ENCODE measurements at regions not wholly inside any gene's neighbourhood (a gene's known extent, or its start where the extent isn't known, plus 50 kb on each side); places are given as distances from the start of the nearest gene placed in this dataset.

DNA sequence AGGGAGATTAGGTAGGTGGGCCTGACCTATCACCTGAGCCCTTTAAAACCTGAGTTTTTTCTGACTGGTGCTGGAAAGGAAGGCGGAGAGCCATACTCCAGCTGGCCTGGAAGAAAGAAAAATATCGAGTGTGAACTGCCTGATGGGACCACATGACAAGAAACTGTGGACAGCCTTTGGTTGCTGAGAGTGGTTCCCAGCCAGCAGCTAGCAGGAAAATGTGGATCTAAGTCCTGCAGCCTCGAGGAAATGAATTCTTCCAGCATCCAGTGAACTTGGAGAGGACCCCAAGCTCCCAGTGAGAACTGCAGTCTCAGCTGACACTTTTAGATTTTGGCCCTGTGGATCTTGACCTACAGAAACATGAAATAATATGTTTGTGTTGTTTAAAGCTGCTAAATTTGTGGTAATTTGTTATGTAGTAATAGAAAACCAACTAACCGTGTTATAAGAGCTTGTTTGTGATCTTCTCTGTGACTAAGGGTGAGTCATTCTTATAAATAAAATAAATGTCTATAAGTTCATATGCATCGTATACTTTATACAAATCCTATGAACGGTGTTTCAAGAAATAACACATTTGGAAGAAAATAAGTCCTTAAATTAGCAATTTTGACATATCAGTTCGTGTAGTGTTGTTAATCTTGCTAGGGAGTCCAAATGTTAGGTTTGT lies 359.6 kb downstream of the BMP4 start:
- no peaks in the 10 kb centered on the region for H3K9me3 ChIP-seq (ENCODE audit: insufficient read depth, low read length)
- H3K27me3 ChIP-seq (ENCODE audit: low read length), result no peaks in the 10 kb centered on the region
- H3K36me3 ChIP-seq (ENCODE audit: low read length), result no peaks in the 10 kb centered on the region
- no peak overlapping the region for H3K9ac ChIP-seq (ENCODE audit: low read length)
- no peaks in the 10 kb centered on the region for H3F3A ChIP-seq (ENCODE audit: insufficient read depth)
- H3K9me2 ChIP-seq (replicated peaks; ENCODE audit: insufficient read depth, low read length), result no peaks in the 10 kb centered on the region
- no peak overlapping the region for H3K4me2 ChIP-seq (ENCODE audit: low read depth, low read length, poor library complexity, severe bottlenecking)
- no peak overlapping the region for H3K4me3 ChIP-seq (ENCODE audit: insufficient read depth, low read length, poor library complexity, severe bottlenecking)
- TF ChIP-seq CTCF (IDR thresholded peaks at IDR 0.05; ENCODE audit: insufficient read depth, low read length, poor library complexity, severe bottlenecking) (no peak), EZH2phosphoT487 (conservative IDR thresholded peaks at IDR 0.05; ENCODE audit: low read length) (no peak)
- H4K20me1 ChIP-seq (ENCODE audit: low read depth, low read length), result no peaks in the 10 kb centered on the region
- no peak overlapping the region for H2AFZ ChIP-seq (ENCODE audit: low read depth, low read length, severe bottlenecking)
- H3K27ac ChIP-seq (ENCODE audit: low read depth, low read length), result no peak overlapping the region
- H3K79me2 ChIP-seq (ENCODE audit: insufficient read depth, low read length), result no peaks in the 10 kb centered on the region

DNA sequence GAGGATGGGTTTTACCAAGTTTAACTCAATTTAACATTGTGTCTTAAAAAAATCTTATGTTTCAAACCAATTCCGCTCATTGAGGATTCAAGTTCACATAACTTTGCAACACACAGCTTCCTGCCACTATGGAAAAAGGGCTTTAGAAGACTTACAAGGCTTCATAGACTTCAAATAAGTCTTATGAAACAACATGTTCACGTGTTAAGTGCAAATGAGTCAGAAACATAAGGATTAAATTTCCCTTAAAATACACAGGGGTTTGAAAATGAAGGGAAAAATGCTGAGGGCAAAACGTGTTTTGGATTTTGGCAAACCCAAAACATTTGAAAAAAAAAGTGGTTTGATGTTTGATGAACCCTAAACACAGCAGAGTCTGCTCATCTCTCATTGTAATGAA lies 364.8 kb downstream of the BMP4 start:
- TF ChIP-seq CTCF (IDR thresholded peaks at IDR 0.05; ENCODE audit: insufficient read depth, low read length, poor library complexity, severe bottlenecking) (no peak), EZH2phosphoT487 (conservative IDR thresholded peaks at IDR 0.05; ENCODE audit: low read length) (no peak)
- H3K4me3 ChIP-seq (ENCODE audit: insufficient read depth, low read length, poor library complexity, severe bottlenecking), result no peak overlapping the region
- H3K9me2 ChIP-seq (replicated peaks; ENCODE audit: insufficient read depth, low read length), result no peaks in the 10 kb centered on the region
- no peaks in the 10 kb centered on the region for H3F3A ChIP-seq (ENCODE audit: insufficient read depth)
- no peaks in the 10 kb centered on the region for H3K36me3 ChIP-seq (ENCODE audit: low read length)
- H3K27ac ChIP-seq (ENCODE audit: low read depth, low read length), result no peak overlapping the region
- no peak overlapping the region for H3K9ac ChIP-seq (ENCODE audit: low read length)
- H2AFZ ChIP-seq (ENCODE audit: low read depth, low read length, severe bottlenecking), result no peak overlapping the region
- H3K27me3 ChIP-seq (ENCODE audit: low read length), result no peaks in the 10 kb centered on the region
- H3K79me2 ChIP-seq (ENCODE audit: insufficient read depth, low read length), result no peaks in the 10 kb centered on the region
- no peaks in the 10 kb centered on the region for H4K20me1 ChIP-seq (ENCODE audit: low read depth, low read length)
- no peak overlapping the region for H3K4me2 ChIP-seq (ENCODE audit: low read depth, low read length, poor library complexity, severe bottlenecking)
- H3K9me3 ChIP-seq (ENCODE audit: insufficient read depth, low read length), result no peaks in the 10 kb centered on the region

GRCh38 chr14:53581504-53581903 lies 375.1 kb downstream of the BMP4 start:
- Histone ChIP-seq H4K20me1 (ENCODE audit: low read depth, low read length) (no peaks in the 10 kb centered on the region), H3K4me3 (ENCODE audit: insufficient read depth, low read length, poor library complexity, severe bottlenecking) (no peak overlapping the region), H3K36me3 (ENCODE audit: low read length) (no peaks in the 10 kb centered on the region), H3K79me2 (ENCODE audit: insufficient read depth, low read length) (no peaks in the 10 kb centered on the region), H3K9me3 (ENCODE audit: insufficient read depth, low read length) (no peaks in the 10 kb centered on the region), H3K27ac (ENCODE audit: low read depth, low read length) (no peak overlapping the region), H3K9me2 (replicated peaks; ENCODE audit: insufficient read depth, low read length) (no peaks in the 10 kb centered on the region), H3F3A (ENCODE audit: insufficient read depth) (no peaks in the 10 kb centered on the region), H3K9ac (ENCODE audit: low read length) (no peak overlapping the region), H2AFZ (ENCODE audit: low read depth, low read length, severe bottlenecking) (no peak overlapping the region), H3K27me3 (ENCODE audit: low read length) (no peaks in the 10 kb centered on the region), H3K4me2 (ENCODE audit: low read depth, low read length, poor library complexity, severe bottlenecking) (no peak overlapping the region)
- no peak for TF ChIP-seq CTCF (IDR thresholded peaks at IDR 0.05; ENCODE audit: insufficient read depth, low read length, poor library complexity, severe bottlenecking)
- TF ChIP-seq EZH2phosphoT487 (conservative IDR thresholded peaks at IDR 0.05; ENCODE audit: low read length), result no peak

All from SU-DHL-6 (cell line).